Endothelial cell of umbilical vein (primary cell): ENCODE measurements at regions not wholly inside any gene's neighbourhood (a gene's known extent, or its start where the extent isn't known, plus 50 kb on each side); places are given as distances from the start of the nearest gene placed in this dataset.

Source experiments
- BruUV-seq: library from RNA; stranded (reverse); fragments of 400-500 nt; replicated peaks from 2 replicates; lab custom pipeline; 2021; lab: Mats Ljungman, UMichigan
- CTCF ChIA-PET: fragments of 300-600, 350-600 bp; sonication (Branson Sonifier 250); formaldehyde crosslinking; loops from one replicate; lab custom pipeline; 2021; ENCODE audit warnings: antibody characterized with exemption, inconsistent platforms; lab: Charles Lee
- POLR2A ChIA-PET: fragments of 300-600, 350-600 bp; sonication (Branson Sonifier 250); formaldehyde crosslinking; loops from one replicate; lab custom pipeline; 2021; ENCODE audit warnings: antibody characterized with exemption, inconsistent platforms; lab: Charles Lee
- DNase-seq: peaks from one replicate; pipeline ENCODE4 v3.0.0-alpha.2; 2011; ENCODE audit warnings: low read depth, low spot score
- FAIRE-seq: peaks from 2 replicates; lab custom pipeline; 2011; peaks lifted over from hg19 to GRCh38; lab: Jason Lieb, UNC
- H2AFZ ChIP-seq: 2 replicates; pipeline ENCODE4 v1.6.0; 2012; ENCODE audit warnings: low read depth, low read length, control low read depth, inconsistent platforms
- H3K27ac ChIP-seq: 2 replicates; pipeline ENCODE4 v1.5.1; 2011; ENCODE audit warnings: low read depth, mild to moderate bottlenecking, control low read depth, low read length, moderate library complexity; ENCODE audit not compliant: insufficient read depth
- H3K27me3 ChIP-seq, 2 experiments: 2 replicates each; pipeline versions ENCODE4 v1.6.0 to v1.6.1; 2011; ENCODE audit warnings: low read length in 2 of 2, mixed read lengths in 1 of 2; ENCODE audit not compliant: control insufficient read depth in 2 of 2, insufficient read depth in 2 of 2
- H3K36me3 ChIP-seq, 2 experiments: 2 replicates in 1 of 2; 3 replicates in 1 of 2; pipeline ENCODE4 v1.5.1; 2011; ENCODE audit warnings: low read length in 2 of 2, mild to moderate bottlenecking in 1 of 2, moderate library complexity in 1 of 2; ENCODE audit not compliant: control insufficient read depth in 2 of 2, insufficient read depth in 2 of 2; ENCODE audit errors: extremely low read depth in 1 of 2
- H3K4me1 ChIP-seq: 3 replicates; pipeline ENCODE4 v1.5.1; 2011; ENCODE audit warnings: mild to moderate bottlenecking, low read length; ENCODE audit not compliant: control insufficient read depth, insufficient read depth; ENCODE audit errors: extremely low read depth
- H3K4me2 ChIP-seq: 2 replicates; pipeline ENCODE4 v1.6.1; 2011; ENCODE audit warnings: low read length, control low read depth, mixed read lengths; ENCODE audit not compliant: insufficient read depth
- H3K4me3 ChIP-seq, 3 experiments: fragments of 200-600 bp in 1 of 3; sonication (generic), shearing (Covaris generic) in 1 of 3; replicated peaks in 1 of 3; 2 replicates each; pipeline ENCODE4 v1.5.1; 2011 to 2016; ENCODE audit warnings: control low read depth in 3 of 3, low read length in 3 of 3, mild to moderate bottlenecking in 2 of 3, inconsistent platforms in 1 of 3, low read depth in 1 of 3, moderate library complexity in 1 of 3; ENCODE audit not compliant: insufficient read depth in 1 of 3
- H3K79me2 ChIP-seq: 2 replicates; pipeline ENCODE4 v1.6.0; 2012; ENCODE audit warnings: low read length, inconsistent platforms; ENCODE audit not compliant: control insufficient read depth, insufficient read depth
- H3K9ac ChIP-seq: replicated peaks from 2 replicates; pipeline ENCODE3; 2011; ENCODE audit warnings: low read length, control low read depth; ENCODE audit not compliant: insufficient read depth; ENCODE audit errors: extremely low read depth
- H3K9me1 ChIP-seq: replicated peaks from 3 replicates; pipeline ENCODE4 v1.6.0; 2011; ENCODE audit warnings: mild to moderate bottlenecking, low read length; ENCODE audit not compliant: control insufficient read depth, insufficient read depth; ENCODE audit errors: extremely low read depth
- H3K9me3 ChIP-seq: replicated peaks from 2 replicates; pipeline ENCODE4 v1.5.1; 2012; ENCODE audit warnings: low read length, inconsistent platforms; ENCODE audit not compliant: control insufficient read depth, insufficient read depth
- H4K20me1 ChIP-seq: replicated peaks from 2 replicates; pipeline ENCODE3; 2011; ENCODE audit warnings: mild to moderate bottlenecking, low read length; ENCODE audit not compliant: control insufficient read depth, insufficient read depth; ENCODE audit errors: extremely low read depth
- EZH2 ChIP-seq: IDR thresholded peaks from 2 replicates; pipeline ENCODE4 v1.6.1; 2012; ENCODE audit warnings: borderline replicate concordance, low read depth, mild to moderate bottlenecking, moderate library complexity, low read length, inconsistent platforms; ENCODE audit not compliant: severe bottlenecking
- FOS ChIP-seq: IDR thresholded peaks from 2 replicates; pipeline ENCODE4 v1.6.1; 2011; ENCODE audit warnings: mild to moderate bottlenecking, low read length, moderate library complexity, borderline replicate concordance; ENCODE audit not compliant: insufficient read depth
- GATA2 ChIP-seq: IDR thresholded peaks from 2 replicates; pipeline ENCODE4 v1.7.0; 2011; ENCODE audit warnings: low read depth, mild to moderate bottlenecking, moderate library complexity, mixed read lengths, low read length; ENCODE audit not compliant: insufficient read length, insufficient read depth
- JUN ChIP-seq: IDR thresholded peaks from 2 replicates; pipeline ENCODE4 v1.6.1; 2011; ENCODE audit warnings: borderline replicate concordance, low read depth; ENCODE audit not compliant: insufficient read length, insufficient read depth
- MYC ChIP-seq: IDR thresholded peaks from one replicate; pipeline ENCODE4 v1.6.1; 2011; ENCODE audit warnings: mild to moderate bottlenecking, low read depth, low read length
- POLR2A ChIP-seq: IDR thresholded peaks from 2 replicates; pipeline ENCODE4 v1.6.1; 2012; ENCODE audit warnings: low read depth, mild to moderate bottlenecking, control low read depth, low read length
- POLR2AphosphoS5 ChIP-seq: IDR thresholded peaks from 2 replicates; pipeline ENCODE4 v1.6.1; 2012; ENCODE audit warnings: low read depth, mild to moderate bottlenecking, control low read depth, low read length, moderate library complexity; ENCODE audit not compliant: insufficient read depth
- dilution Hi-C: fragments of 300-500 bp; cut with MboI; formaldehyde crosslinking; loops from one replicate; pipeline ENCODE4 v1.15.0; 2019; ENCODE audit warnings: low sequenced_read_pairs; ENCODE audit not compliant: extremely low pct_ligation_motif_present
- intact Hi-C: fragments of 100-400 bp; cut with micrococcal nuclease; formaldehyde crosslinking; loops from one replicate; pipeline ENCODE4 v1.10.0; 2022
- TF ChIP-seq, protein P1 (sequence below), 2 donors: IDR thresholded peaks; 1 replicate in 1 of 2; 2 replicates in 1 of 2; pipeline ENCODE4 v1.5.1; 2011; ENCODE audit warnings: low read length in 2 of 2, mild to moderate bottlenecking in 2 of 2, moderate library complexity in 2 of 2, control low read depth in 1 of 2, inconsistent platforms in 1 of 2, low read depth in 1 of 2; ENCODE audit not compliant: insufficient read depth in 1 of 2; ENCODE audit errors: extremely low read depth in 1 of 2
- TF ChIP-seq, protein P2 (sequence below): IDR thresholded peaks from 2 replicates; pipeline ENCODE4 v1.6.1; 2011; ENCODE audit not compliant: insufficient read depth, insufficient read length

GRCh38 chr6:14918200-14918907, 327.5 kb upstream of the JARID2 start:
- H3K79me2 ChIP-seq, result no peaks in the 10 kb centered on the region
- no peak overlapping the region for H3K4me2 ChIP-seq
- intact Hi-C loops, result no loop called here
- H2AFZ ChIP-seq, result no peak overlapping the region
- BruUV-seq, result no TSS peak
- H3K27me3 ChIP-seq, result no peaks in the 10 kb centered on the region
- no peak overlapping the region for H3K4me3 ChIP-seq
- dilution Hi-C loops, result no loop called here
- TF ChIP-seq GATA2, result no peak
- TF ChIP-seq FOS, result no peak
- FAIRE-seq, result no peak
- no peaks in the 10 kb centered on the region for H3K9me3 ChIP-seq
- no peaks in the 10 kb centered on the region for H4K20me1 ChIP-seq
- H3K27ac ChIP-seq, result no peak overlapping the region
- no peak for DNase-seq
- CTCF ChIA-PET, result no interaction called here
- POLR2A ChIA-PET, result interaction anchor here (0.7 kb wide), 1 partner anchor 200 kb away, joined by 7 read pairs; no protein-coding TSS in a partner anchor
- no peaks in the 10 kb centered on the region for H3K36me3 ChIP-seq
- no peak overlapping the region for H3K9ac ChIP-seq
- H3K4me1 ChIP-seq, result no peaks in the 10 kb centered on the region
- no peaks in the 10 kb centered on the region for H3K9me1 ChIP-seq

DNA sequence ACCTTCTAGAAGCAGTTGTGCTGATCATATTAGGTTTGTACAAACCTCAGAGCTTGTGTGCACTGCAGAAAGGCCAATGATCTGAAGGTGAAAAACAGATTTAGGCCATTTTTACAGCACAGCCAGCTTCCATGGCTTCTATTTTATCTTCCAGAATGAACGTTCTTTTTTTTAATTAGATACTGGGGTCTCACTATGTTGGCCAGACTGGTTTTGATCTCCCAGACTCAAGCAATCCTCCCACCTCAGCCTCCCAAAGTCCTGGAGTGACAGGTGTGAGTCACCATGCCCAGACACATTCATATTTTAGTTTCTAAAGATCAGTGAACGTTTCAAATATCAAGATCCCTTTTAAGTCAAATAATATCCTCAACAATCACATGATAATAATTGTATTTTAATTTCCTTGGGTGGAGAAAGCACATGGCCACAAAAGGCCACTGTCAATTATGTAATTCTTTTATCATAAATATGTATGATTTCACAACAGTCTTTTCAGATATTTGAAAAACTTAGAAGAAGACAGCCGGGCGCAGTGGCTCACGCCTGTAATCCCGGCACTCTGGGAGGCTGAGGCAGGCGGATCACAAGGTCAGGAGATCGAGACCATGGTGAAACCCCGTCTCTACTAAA, 326.7 kb upstream of the JARID2 start:
- intact Hi-C loops, result no loop called here
- DNase-seq (no peak), FAIRE-seq (no peak)
- no peak overlapping the region for H3K4me2 ChIP-seq
- H3K27ac ChIP-seq, result no peak overlapping the region
- H3K9me3 ChIP-seq, result no peaks in the 10 kb centered on the region
- H3K4me1 ChIP-seq, result no peaks in the 10 kb centered on the region
- ChIA-PET POLR2A (no interaction called here), CTCF (interaction anchor here (0.7 kb wide), 1 partner anchor 64 kb away, joined by 3 read pairs; no protein-coding TSS in a partner anchor)
- H3K9me1 ChIP-seq, result no peaks in the 10 kb centered on the region
- H3K36me3 ChIP-seq, result no peaks in the 10 kb centered on the region
- H3K79me2 ChIP-seq, result no peaks in the 10 kb centered on the region
- H3K27me3 ChIP-seq, result no peaks in the 10 kb centered on the region
- H3K4me3 ChIP-seq, result no peak overlapping the region
- H3K9ac ChIP-seq, result no peak overlapping the region
- TF ChIP-seq POLR2AphosphoS5, result no peak
- TF ChIP-seq, protein P1, sequence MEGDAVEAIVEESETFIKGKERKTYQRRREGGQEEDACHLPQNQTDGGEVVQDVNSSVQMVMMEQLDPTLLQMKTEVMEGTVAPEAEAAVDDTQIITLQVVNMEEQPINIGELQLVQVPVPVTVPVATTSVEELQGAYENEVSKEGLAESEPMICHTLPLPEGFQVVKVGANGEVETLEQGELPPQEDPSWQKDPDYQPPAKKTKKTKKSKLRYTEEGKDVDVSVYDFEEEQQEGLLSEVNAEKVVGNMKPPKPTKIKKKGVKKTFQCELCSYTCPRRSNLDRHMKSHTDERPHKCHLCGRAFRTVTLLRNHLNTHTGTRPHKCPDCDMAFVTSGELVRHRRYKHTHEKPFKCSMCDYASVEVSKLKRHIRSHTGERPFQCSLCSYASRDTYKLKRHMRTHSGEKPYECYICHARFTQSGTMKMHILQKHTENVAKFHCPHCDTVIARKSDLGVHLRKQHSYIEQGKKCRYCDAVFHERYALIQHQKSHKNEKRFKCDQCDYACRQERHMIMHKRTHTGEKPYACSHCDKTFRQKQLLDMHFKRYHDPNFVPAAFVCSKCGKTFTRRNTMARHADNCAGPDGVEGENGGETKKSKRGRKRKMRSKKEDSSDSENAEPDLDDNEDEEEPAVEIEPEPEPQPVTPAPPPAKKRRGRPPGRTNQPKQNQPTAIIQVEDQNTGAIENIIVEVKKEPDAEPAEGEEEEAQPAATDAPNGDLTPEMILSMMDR (IDR thresholded peaks at IDR 0.05; ENCODE audit: extremely low read depth in 1 of 2, insufficient read depth in 1 of 2, low read depth in 1 of 2, low read length in 2 of 2), result no peak
- no peak for TF ChIP-seq JUN
- TF ChIP-seq, protein P2, sequence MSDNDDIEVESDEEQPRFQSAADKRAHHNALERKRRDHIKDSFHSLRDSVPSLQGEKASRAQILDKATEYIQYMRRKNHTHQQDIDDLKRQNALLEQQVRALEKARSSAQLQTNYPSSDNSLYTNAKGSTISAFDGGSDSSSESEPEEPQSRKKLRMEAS, result no peak
- no peak for TF ChIP-seq GATA2
- no peak for TF ChIP-seq POLR2A
- TF ChIP-seq FOS, result no peak
- no peak for TF ChIP-seq MYC
- TF ChIP-seq EZH2, result no peak
- no peak overlapping the region for H2AFZ ChIP-seq
- no TSS peak for BruUV-seq
- dilution Hi-C loops, result no loop called here
- H4K20me1 ChIP-seq, result no peaks in the 10 kb centered on the region
